Gastrocnemius medialis (tissue), 4 donors: ENCODE measurements at regions not wholly inside any gene's neighbourhood (a gene's known extent, or its start where the extent isn't known, plus 50 kb on each side); places are given as distances from the start of the nearest gene placed in this dataset.

Experiments
- ATAC-seq, 2 donors: fragments of 150-250 bp; one replicate each; pipeline ENCODE4 v1.9.1; 2016
- DNase-seq, 2 donors: peaks; one replicate each; pipeline ENCODE4 v3.0.0-alpha.2; 2019
- H3K27ac ChIP-seq, 4 donors: fragments of 200-600 bp; sonication (generic); 1 replicate in 1 of 4; 2 replicates in 3 of 4; pipeline ENCODE4 v1.5.1; 2016 to 2018; ENCODE audit warnings: mild to moderate bottlenecking in 2 of 4, moderate library complexity in 1 of 4
- H3K27me3 ChIP-seq, 3 donors: fragments of 200-600 bp; sonication (generic) in 2 of 3; 1 replicate in 1 of 3; 2 replicates in 2 of 3; pipeline versions ENCODE4 v1.5.1 to v1.6.0; 2016 to 2019; ENCODE audit warnings: mild to moderate bottlenecking in 1 of 3, moderate library complexity in 1 of 3
- H3K36me3 ChIP-seq, 2 donors: fragments of 200-600 bp; sonication (generic) in 1 of 2; one replicate each; pipeline ENCODE4 v1.5.1; 2017 to 2018
- H3K4me1 ChIP-seq, 2 donors: fragments of 200-600 bp; sonication (generic) in 1 of 2; one replicate each; pipeline ENCODE4 v1.5.1; 2016 to 2017; ENCODE audit warnings: mild to moderate bottlenecking in 2 of 2
- H3K4me3 ChIP-seq, 4 donors: fragments of 200-600 bp; sonication (generic) in 3 of 4; 1 replicate in 1 of 4; 2 replicates in 3 of 4; pipeline ENCODE4 v1.5.1; 2016 to 2019; ENCODE audit warnings: mild to moderate bottlenecking in 2 of 4
- H3K9me3 ChIP-seq, 3 donors: fragments of 200-600 bp; sonication (generic) in 2 of 3; 1 replicate in 1 of 3; 2 replicates in 2 of 3; pipeline ENCODE4 v1.5.1; 2016 to 2019
- CTCF ChIP-seq, 5 experiments: fragments of 450-650 bp in 3 of 5; fragments of 200-600 bp in 2 of 5; sonication (generic) in 2 of 5; IDR thresholded peaks in 4 of 5; conservative IDR thresholded peaks in 1 of 5; 1 replicate in 4 of 5; 2 replicates in 1 of 5; pipeline ENCODE4 v1.5.1; 2016 to 2019; ENCODE audit warnings: antibody characterized with exemption in 5 of 5, mild to moderate bottlenecking in 3 of 5, moderate library complexity in 3 of 5
- POLR2A ChIP-seq, 2 donors: fragments of 450-650 bp; IDR thresholded peaks; one replicate each; pipeline ENCODE4 v1.6.1; 2017; ENCODE audit warnings: antibody characterized with exemption in 2 of 2, mild to moderate bottlenecking in 2 of 2, moderate library complexity in 2 of 2
- in situ Hi-C, 4 donors: fragments of 200-750 bp; cut with MboI; loops; one replicate each; pipeline versions ENCODE4 v1.15.0 to v1.8.0; 2017; ENCODE audit warnings: low sequenced_read_pairs in 4 of 4
- intact Hi-C: fragments of 100-400 bp; cut with DNase I; formaldehyde crosslinking; loops from one replicate; pipeline ENCODE4 v1.15.1; 2023; ENCODE audit warnings: low total_unique reads

DNA sequence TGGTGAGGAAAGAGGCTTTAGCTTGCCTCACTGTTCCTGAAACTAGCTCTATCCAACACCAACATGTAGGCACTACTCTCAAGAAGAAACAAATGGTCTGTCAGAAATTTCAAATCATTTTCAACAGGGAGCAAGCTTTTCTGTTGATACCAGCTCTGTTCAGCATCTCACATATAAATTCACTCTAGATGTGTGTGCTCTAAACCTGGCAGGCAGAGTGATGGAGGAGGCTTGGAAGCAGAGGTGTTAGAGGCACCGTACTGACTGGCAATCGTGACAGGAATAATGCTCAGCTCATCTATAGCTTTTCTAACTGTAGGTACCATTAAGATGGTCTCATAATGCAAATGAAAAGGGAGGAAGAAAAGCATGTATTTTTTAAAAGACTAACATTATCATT lies 597.2 kb upstream of the NECTIN3 start:
- Histone ChIP-seq H3K36me3 (no peaks in the 10 kb centered on the region), H3K27me3 (no peaks in the 10 kb centered on the region), H3K4me3 (no peak overlapping the region), H3K4me1 (no peaks in the 10 kb centered on the region), H3K27ac (no peak overlapping the region), H3K9me3 (no peaks in the 10 kb centered on the region)
- in situ Hi-C loops = no loop called here
- DNase-seq = no peak
- intact Hi-C loops = no loop called here
- no peak for TF ChIP-seq POLR2A (IDR thresholded peaks at IDR 0.05)
- TF ChIP-seq CTCF (IDR thresholded peaks at IDR 0.05 in 4 of 5, conservative IDR thresholded peaks at IDR 0.05 in 1 of 5) = no peak
- no peak for ATAC-seq

DNA sequence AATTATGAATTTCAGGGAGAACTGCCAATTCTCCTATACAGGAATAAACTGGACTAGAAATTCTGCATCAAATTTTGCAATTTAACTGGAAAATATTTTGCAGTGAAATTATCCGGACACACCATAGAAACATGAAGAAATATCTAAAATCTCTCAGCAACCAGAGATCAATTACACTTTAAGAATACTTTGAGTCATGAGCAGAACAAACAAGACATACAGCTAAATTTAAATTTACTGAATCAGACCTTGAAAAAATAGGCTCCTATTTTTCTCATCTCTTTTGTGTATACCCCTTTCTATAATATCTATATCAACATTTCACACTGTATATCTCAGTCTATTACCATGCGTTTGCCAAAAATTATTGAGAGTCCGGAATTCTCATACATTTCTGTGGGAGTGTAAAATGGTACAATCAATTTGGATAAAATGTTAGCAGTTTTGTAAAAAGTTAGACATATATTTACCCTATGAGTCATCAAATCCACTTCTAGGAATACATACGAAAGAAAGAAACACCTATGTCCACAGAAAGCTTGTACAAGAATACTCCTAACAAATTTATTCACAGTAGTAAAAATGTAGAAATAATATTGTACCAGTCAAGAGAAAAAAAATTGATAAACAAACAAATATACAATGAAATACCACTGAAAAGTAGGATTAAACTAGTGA lies 593.1 kb upstream of the NECTIN3 start:
- H3K36me3 ChIP-seq = no peaks in the 10 kb centered on the region
- ATAC-seq = no peak
- intact Hi-C loops = no loop called here

DNA sequence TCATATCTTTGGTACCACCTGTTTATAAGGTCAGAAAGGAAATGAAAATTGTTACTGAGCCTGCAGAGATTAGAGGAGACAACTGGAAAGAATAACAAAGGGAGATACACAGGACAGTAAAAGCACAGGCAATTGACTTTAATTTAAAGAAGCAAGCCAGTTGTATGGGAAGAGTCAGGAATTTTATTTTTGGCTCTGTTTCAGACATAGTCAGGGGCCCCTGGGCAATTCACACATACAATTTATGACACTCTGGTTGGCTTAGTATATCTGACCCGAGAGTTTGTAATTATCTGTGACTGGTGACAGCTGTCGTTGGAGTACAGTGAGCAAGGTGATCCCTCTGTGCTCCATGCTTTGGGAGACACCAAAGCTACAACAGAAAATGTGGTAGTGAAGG lies 591.9 kb upstream of the NECTIN3 start:
- Histone ChIP-seq H3K27me3 (no peaks in the 10 kb centered on the region), H3K4me1 (no peaks in the 10 kb centered on the region), H3K36me3 (no peaks in the 10 kb centered on the region), H3K9me3 (no peaks in the 10 kb centered on the region), H3K27ac (no peak overlapping the region), H3K4me3 (no peak overlapping the region)
- no peak for DNase-seq
- no peak for ATAC-seq
- intact Hi-C loops (no loop called here), in situ Hi-C loops (no loop called here)
- no peak for TF ChIP-seq POLR2A (IDR thresholded peaks at IDR 0.05)
- no peak for TF ChIP-seq CTCF (IDR thresholded peaks at IDR 0.05 in 4 of 5, conservative IDR thresholded peaks at IDR 0.05 in 1 of 5)

More for the DNA sequence above, 593.1 kb upstream of the NECTIN3 start:
- no peak for DNase-seq
- no peaks in the 10 kb centered on the region for H3K4me1 ChIP-seq
- no peak overlapping the region for H3K27ac ChIP-seq
- H3K27me3 ChIP-seq = no peaks in the 10 kb centered on the region
- TF ChIP-seq CTCF (IDR thresholded peaks at IDR 0.05 in 4 of 5, conservative IDR thresholded peaks at IDR 0.05 in 1 of 5) (no peak), POLR2A (IDR thresholded peaks at IDR 0.05) (no peak)
- no peaks in the 10 kb centered on the region for H3K9me3 ChIP-seq
- H3K4me3 ChIP-seq = no peak overlapping the region
- in situ Hi-C loops = no loop called here

DNA sequence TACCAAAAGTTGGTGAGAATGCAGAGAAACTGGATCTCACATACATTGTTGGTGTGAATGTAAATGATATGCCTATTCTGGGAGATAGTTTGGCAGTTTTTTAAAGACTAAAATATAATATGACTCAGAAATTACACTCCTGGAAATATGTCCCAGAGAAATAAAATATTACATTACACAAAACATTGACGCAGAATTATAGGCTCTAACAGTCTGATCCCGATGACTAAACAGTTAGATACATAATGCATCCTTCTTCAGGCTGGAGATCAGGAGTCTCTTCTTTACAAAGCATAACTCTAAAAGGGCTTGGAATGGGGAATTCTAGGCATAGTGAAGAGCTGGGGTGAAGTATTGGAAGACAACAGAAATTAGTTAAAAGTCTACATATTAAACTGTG lies 586.2 kb upstream of the NECTIN3 start:
- no peaks in the 10 kb centered on the region for H3K4me1 ChIP-seq
- no peaks in the 10 kb centered on the region for H3K9me3 ChIP-seq
- H3K4me3 ChIP-seq = no peak overlapping the region
- intact Hi-C loops (no loop called here), in situ Hi-C loops (no loop called here)
- no peak for TF ChIP-seq CTCF (IDR thresholded peaks at IDR 0.05 in 4 of 5, conservative IDR thresholded peaks at IDR 0.05 in 1 of 5)
- no peak for TF ChIP-seq POLR2A (IDR thresholded peaks at IDR 0.05)
- H3K27ac ChIP-seq = no peak overlapping the region
- ATAC-seq = no peak
- no peaks in the 10 kb centered on the region for H3K27me3 ChIP-seq
- no peak for DNase-seq
- no peaks in the 10 kb centered on the region for H3K36me3 ChIP-seq

- intact Hi-C loops (no loop called here), in situ Hi-C loops (no loop called here)
- no peaks in the 10 kb centered on the region for H3K27me3 ChIP-seq
- no peak for TF ChIP-seq POLR2A (IDR thresholded peaks at IDR 0.05)
- no peak for TF ChIP-seq CTCF (IDR thresholded peaks at IDR 0.05 in 4 of 5, conservative IDR thresholded peaks at IDR 0.05 in 1 of 5)
- no peak for ATAC-seq
- H3K4me1 ChIP-seq = no peaks in the 10 kb centered on the region
- H3K4me3 ChIP-seq = no peak overlapping the region
- DNase-seq = no peak
- H3K9me3 ChIP-seq = no peaks in the 10 kb centered on the region
- no peak overlapping the region for H3K27ac ChIP-seq
- no peaks in the 10 kb centered on the region for H3K36me3 ChIP-seq
Measured at GRCh38 chr3:110487840-110488239, 583.8 kb upstream of the NECTIN3 start.
